IPS-18a (cell line): ENCODE measurements at regions not wholly inside any gene's neighbourhood (a gene's known extent, or its start where the extent isn't known, plus 50 kb on each side); places are given as distances from the start of the nearest gene placed in this dataset.
"Not testable (repeated sequence)": the region's sequence is repeated elsewhere in the genome, so short reads cannot be mapped to it uniquely, and the experiment has no call there.

Source experiments
- H3K27ac ChIP-seq: one replicate; pipeline ENCODE4 v1.5.1; 2013; ENCODE audit warnings: low read length
- H3K27me3 ChIP-seq: one replicate; pipeline ENCODE4 v1.6.1; 2013; ENCODE audit warnings: mild to moderate bottlenecking, low read length; ENCODE audit not compliant: control insufficient read depth, insufficient read depth
- H3K36me3 ChIP-seq: one replicate; pipeline ENCODE4 v1.6.1; 2013; ENCODE audit warnings: low read depth, low read length; ENCODE audit not compliant: control insufficient read depth
- H3K4me1 ChIP-seq: one replicate; pipeline ENCODE4 v1.6.1; 2013; ENCODE audit warnings: low read depth, low read length; ENCODE audit not compliant: control insufficient read depth
- H3K4me3 ChIP-seq: one replicate; pipeline ENCODE4 v1.5.1; 2013; ENCODE audit warnings: low read length
- H3K9ac ChIP-seq: one replicate; pipeline ENCODE4 v1.6.1; 2013; ENCODE audit warnings: mild to moderate bottlenecking, low read length, moderate library complexity
- H3K9me3 ChIP-seq: one replicate; pipeline ENCODE4 v1.6.1; 2013; ENCODE audit warnings: low read depth, low read length; ENCODE audit not compliant: control insufficient read depth

DNA sequence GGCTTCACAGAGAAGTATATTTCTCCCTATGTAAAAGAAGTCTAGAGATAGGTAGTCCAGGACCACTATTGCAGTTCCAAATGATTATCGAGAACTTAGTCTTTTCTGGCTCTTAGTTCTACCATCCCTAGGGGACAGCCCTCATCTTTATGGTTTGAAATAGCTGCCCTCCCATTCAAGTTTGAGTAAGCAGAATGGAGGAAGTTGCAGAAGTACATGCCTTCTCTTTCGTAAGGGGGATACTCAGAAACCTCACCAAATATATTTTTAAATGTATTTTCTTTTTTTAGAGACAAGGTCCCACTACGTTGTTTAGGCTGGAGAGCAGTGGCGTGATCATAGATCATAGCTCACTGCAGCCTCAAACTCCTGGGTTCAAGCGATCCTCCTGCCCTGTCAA lies 236.8 kb upstream of the RREB1 start:
- no peak overlapping the region for H3K27ac ChIP-seq
- H3K9ac ChIP-seq = no peak overlapping the region
- no peaks in the 10 kb centered on the region for H3K27me3 ChIP-seq
- H3K4me3 ChIP-seq = no peak overlapping the region
- H3K36me3 ChIP-seq = no peaks in the 10 kb centered on the region
- H3K4me1 ChIP-seq = peaks cover 7% of the 10 kb centered on the region
- no peaks in the 10 kb centered on the region for H3K9me3 ChIP-seq

DNA sequence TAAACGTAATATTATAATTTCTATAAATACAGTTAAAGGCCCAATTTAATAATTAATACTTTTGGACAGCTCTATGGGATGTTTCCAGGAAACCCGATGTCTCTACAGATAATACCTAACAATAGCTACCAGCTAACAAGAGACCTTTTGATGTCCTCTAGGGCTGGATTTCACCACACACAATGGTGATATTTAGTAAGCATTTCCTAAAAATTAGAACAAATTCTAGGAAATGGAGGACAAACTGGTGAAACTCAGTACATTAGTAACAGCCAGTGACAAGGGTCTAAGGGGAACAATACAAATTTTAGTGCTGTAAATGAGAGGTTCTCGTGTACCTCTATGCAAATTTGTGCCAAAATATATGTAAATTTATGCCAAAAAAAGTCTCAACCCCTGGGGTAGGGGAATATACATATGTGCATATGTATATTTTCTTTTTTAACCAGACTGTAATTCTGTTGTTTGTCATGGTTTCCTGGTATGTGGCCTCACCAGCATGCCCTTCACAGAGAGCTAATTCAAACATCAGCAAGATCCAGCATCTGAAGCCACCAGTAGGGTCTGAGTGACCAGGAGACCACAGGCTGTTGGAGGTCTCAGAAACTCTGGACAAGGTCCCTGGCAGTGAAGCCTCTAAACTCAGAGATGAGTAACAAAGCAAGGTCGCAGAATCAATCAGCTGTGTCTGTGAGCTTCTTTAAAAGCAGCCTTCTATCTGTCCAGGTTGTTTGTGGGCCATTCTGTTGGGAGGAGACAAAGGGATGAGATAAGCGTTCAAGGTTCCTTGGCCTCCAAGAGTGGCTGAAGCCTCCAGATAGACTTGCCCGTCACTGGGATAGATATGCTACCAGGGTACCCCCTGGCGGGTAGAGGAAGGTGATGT lies 235.1 kb upstream of the RREB1 start:
- Histone ChIP-seq H3K4me3 (no peak overlapping the region), H3K9me3 (no peaks in the 10 kb centered on the region), H3K36me3 (no peaks in the 10 kb centered on the region), H3K27ac (no peak overlapping the region), H3K4me1 (peaks cover 7% of the 10 kb centered on the region), H3K27me3 (no peaks in the 10 kb centered on the region), H3K9ac (no peak overlapping the region)

GRCh38 chr6:6873778-6874177 lies 234.0 kb upstream of the RREB1 start:
- Histone ChIP-seq H3K36me3 (no peaks in the 10 kb centered on the region), H3K4me3 (no peak overlapping the region), H3K9me3 (no peaks in the 10 kb centered on the region), H3K4me1 (peaks cover 7% of the 10 kb centered on the region), H3K27me3 (no peaks in the 10 kb centered on the region), H3K9ac (no peak overlapping the region), H3K27ac (no peak overlapping the region)

DNA sequence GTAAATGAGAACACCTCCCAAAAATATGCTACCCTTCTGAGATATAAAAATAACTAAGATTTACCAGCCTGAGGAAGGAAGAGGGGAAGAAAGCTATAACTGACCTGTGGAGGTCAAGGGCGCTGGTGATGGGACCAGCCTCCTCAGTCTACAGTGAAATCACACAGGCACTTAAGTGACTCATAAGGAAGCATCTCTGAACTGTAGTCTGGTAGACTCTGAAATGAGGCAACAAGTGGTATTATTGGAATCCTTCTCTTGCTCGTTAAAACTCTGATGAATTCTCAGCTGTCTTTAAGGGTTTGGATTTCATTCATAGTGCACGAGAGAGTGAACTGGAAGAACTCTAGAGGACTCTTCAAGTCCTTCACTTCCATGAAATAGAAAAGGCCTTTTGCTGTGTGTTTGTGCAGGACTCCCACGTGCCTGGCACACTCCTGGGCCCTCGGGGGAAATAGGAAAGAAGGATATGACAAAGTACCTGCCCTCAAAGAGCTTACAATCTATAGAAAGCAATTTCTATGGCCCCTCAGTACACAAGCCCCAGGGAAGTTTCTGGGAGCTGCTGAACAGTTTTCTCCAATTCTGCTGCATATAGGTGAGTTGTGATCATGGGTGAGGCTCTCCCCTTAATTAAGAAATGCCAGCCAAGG lies 231.8 kb upstream of the RREB1 start:
- Histone ChIP-seq H3K9me3 (no peaks in the 10 kb centered on the region), H3K27ac (no peak overlapping the region), H3K27me3 (no peaks in the 10 kb centered on the region), H3K9ac (no peak overlapping the region), H3K4me1 (peaks cover 7% of the 10 kb centered on the region), H3K4me3 (no peak overlapping the region), H3K36me3 (no peaks in the 10 kb centered on the region)

- not testable (repeated sequence) for H3K27me3 ChIP-seq, H3K4me3 ChIP-seq, H3K9me3 ChIP-seq, H3K36me3 ChIP-seq, H3K9ac ChIP-seq, H3K27ac ChIP-seq, H3K4me1 ChIP-seq
Observed at GRCh38 chr6:6877792-6878191, 230.0 kb upstream of the RREB1 start.

- H3K27ac ChIP-seq = no peak overlapping the region
- H3K27me3 ChIP-seq = no peaks in the 10 kb centered on the region
- no peaks in the 10 kb centered on the region for H3K36me3 ChIP-seq
- no peaks in the 10 kb centered on the region for H3K9me3 ChIP-seq
- no peak overlapping the region for H3K4me3 ChIP-seq
- no peak overlapping the region for H3K9ac ChIP-seq
- H3K4me1 ChIP-seq = no peaks in the 10 kb centered on the region
Observed at GRCh38 chr6:6878887-6879585, 228.7 kb upstream of the RREB1 start.

GRCh38 chr6:6879586-6879974 lies 228.2 kb upstream of the RREB1 start:
- not testable (repeated sequence) for H3K27ac ChIP-seq, H3K9ac ChIP-seq, H3K36me3 ChIP-seq, H3K27me3 ChIP-seq, H3K4me1 ChIP-seq, H3K4me3 ChIP-seq, H3K9me3 ChIP-seq

- no peaks in the 10 kb centered on the region for H3K36me3 ChIP-seq
- no peak overlapping the region for H3K9ac ChIP-seq
- H3K27me3 ChIP-seq = no peaks in the 10 kb centered on the region
- H3K27ac ChIP-seq = no peak overlapping the region
- H3K9me3 ChIP-seq = no peaks in the 10 kb centered on the region
- no peak overlapping the region for H3K4me3 ChIP-seq
- H3K4me1 ChIP-seq = no peaks in the 10 kb centered on the region
Observed at GRCh38 chr6:6880745-6881437, 226.9 kb upstream of the RREB1 start.

- Histone ChIP-seq H3K9me3 (no peaks in the 10 kb centered on the region), H3K9ac (no peak overlapping the region), H3K4me3 (no peak overlapping the region), H3K4me1 (no peaks in the 10 kb centered on the region), H3K36me3 (no peaks in the 10 kb centered on the region), H3K27me3 (no peaks in the 10 kb centered on the region), H3K27ac (no peak overlapping the region)
Observed at GRCh38 chr6:6881438-6882225, 226.1 kb upstream of the RREB1 start.

DNA sequence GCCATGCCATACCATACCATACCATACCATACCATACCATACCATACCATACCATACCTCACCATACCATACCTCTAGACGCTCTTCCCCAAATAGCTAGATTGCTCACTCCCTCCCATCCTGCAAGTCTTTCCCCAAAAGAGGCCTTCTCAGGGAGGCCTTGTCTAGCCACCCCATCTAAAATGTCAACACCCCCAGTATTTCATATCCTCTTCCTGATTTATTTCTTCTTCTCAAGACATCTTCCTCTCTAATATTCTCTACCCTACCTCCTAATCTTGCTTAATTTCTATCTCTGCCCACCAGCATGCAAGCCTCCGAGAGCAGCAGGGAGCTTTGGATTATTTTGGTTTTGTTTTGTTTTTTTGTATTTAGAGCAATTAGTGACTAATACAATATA lies 225.2 kb upstream of the RREB1 start:
- Histone ChIP-seq H3K4me1 (peaks cover 3% of the 10 kb centered on the region), H3K4me3 (no peak overlapping the region), H3K27me3 (no peaks in the 10 kb centered on the region), H3K27ac (no peak overlapping the region), H3K36me3 (no peaks in the 10 kb centered on the region), H3K9me3 (no peaks in the 10 kb centered on the region), H3K9ac (no peak overlapping the region)

DNA sequence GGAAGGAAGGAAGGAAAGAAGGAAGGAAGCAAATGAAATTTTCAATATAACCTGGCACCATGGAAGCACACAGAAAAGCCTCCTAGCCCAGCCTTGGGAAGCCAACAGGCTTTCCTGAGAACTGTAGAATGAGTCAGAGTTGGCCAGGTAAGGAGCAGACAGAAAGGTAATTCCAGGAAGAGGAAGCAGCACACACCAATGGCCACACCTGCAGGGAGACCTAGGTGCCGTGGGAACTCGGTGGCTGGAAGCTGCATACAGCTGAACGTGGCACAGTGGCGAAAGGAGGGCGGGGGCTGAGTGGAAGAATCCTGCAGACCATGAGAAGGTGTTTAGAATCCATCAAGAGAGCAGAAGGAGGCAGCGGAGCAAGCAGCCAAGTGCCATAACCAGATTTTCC lies 224.8 kb upstream of the RREB1 start:
- Histone ChIP-seq H3K4me3 (no peak overlapping the region), H3K4me1 (peaks cover 5% of the 10 kb centered on the region), H3K9ac (no peak overlapping the region), H3K9me3 (no peaks in the 10 kb centered on the region), H3K27ac (no peak overlapping the region), H3K27me3 (no peaks in the 10 kb centered on the region), H3K36me3 (no peaks in the 10 kb centered on the region)
